ENCODE measurements at regions not wholly inside any gene's neighbourhood (a gene's known extent, or its start where the extent isn't known, plus 50 kb on each side); places are given as distances from the start of the nearest gene placed in this dataset.

DNA sequence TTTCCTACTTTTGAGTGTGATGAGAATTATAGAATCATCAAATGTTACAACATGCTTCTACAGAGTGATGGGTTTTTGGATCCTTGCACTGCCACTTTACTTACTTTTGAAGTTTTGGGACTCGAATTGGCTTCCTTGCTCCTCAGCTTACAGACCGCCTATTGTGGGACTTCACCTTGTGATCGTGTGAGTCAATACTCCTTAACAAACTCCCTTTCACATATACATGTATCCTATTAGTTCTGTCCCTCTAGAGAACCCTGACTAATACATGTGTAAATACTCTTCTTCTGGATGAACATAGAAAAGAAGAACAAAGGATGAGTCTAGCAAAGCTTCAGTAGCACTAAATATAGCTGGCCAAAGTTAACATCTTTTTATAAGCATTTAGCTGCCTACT, 98.7 kb upstream of the PDE4D start:
- H3K27me3 ChIP-seq = no peaks in the 10 kb centered on the region
- H3K4me1 ChIP-seq = no peaks in the 10 kb centered on the region
- intact Hi-C loops (cut with DNase I) = no loop called here
- no peak for DNase-seq (ENCODE audit: extremely low spot score in 2 of 2)
- H3K27ac ChIP-seq = no peak overlapping the region
- no peaks in the 10 kb centered on the region for H3K36me3 ChIP-seq
- TF ChIP-seq POLR2A (IDR thresholded peaks at IDR 0.05) = no peak
- TF ChIP-seq, protein P1, sequence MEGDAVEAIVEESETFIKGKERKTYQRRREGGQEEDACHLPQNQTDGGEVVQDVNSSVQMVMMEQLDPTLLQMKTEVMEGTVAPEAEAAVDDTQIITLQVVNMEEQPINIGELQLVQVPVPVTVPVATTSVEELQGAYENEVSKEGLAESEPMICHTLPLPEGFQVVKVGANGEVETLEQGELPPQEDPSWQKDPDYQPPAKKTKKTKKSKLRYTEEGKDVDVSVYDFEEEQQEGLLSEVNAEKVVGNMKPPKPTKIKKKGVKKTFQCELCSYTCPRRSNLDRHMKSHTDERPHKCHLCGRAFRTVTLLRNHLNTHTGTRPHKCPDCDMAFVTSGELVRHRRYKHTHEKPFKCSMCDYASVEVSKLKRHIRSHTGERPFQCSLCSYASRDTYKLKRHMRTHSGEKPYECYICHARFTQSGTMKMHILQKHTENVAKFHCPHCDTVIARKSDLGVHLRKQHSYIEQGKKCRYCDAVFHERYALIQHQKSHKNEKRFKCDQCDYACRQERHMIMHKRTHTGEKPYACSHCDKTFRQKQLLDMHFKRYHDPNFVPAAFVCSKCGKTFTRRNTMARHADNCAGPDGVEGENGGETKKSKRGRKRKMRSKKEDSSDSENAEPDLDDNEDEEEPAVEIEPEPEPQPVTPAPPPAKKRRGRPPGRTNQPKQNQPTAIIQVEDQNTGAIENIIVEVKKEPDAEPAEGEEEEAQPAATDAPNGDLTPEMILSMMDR (IDR thresholded peaks at IDR 0.05) = no peak
- TF ChIP-seq POLR2AphosphoS5 (IDR thresholded peaks at IDR 0.05; ENCODE audit: insufficient read depth in 1 of 2, low read depth in 1 of 2) = no peak
- no peaks in the 10 kb centered on the region for H3K9me3 ChIP-seq
- H3K4me3 ChIP-seq = no peak overlapping the region

DNA sequence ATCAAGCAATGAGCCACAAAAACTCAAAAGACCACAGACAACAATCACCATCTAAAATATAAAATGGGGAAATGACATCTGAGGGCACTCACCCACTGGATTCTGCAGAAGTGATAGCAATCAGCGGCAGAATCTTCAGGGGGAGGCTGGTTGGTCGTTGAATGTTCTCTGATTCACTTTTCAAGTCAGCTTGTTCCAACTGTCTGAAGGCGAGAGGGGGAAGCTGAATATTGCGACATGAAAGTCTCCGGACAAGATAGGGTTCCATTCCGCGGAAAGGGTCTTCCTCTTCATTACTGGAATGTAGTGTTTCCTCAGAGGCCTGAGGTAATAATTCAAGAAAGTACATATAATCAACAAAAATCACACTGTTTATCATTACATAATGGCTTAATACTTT, 94.9 kb upstream of the PDE4D start:
- intact Hi-C loops (cut with DNase I) = no loop called here
- Histone ChIP-seq H3K27ac (no peak overlapping the region), H3K4me3 (no peak overlapping the region), H3K27me3 (no peaks in the 10 kb centered on the region), H3K36me3 (no peaks in the 10 kb centered on the region), H3K4me1 (no peaks in the 10 kb centered on the region), H3K9me3 (no peaks in the 10 kb centered on the region)
- DNase-seq (ENCODE audit: extremely low spot score in 2 of 2) = no peak
- TF ChIP-seq, protein P1 (IDR thresholded peaks at IDR 0.05) = no peak
- TF ChIP-seq POLR2A (IDR thresholded peaks at IDR 0.05) (no peak), POLR2AphosphoS5 (IDR thresholded peaks at IDR 0.05; ENCODE audit: insufficient read depth in 1 of 2, low read depth in 1 of 2) (no peak)

DNA sequence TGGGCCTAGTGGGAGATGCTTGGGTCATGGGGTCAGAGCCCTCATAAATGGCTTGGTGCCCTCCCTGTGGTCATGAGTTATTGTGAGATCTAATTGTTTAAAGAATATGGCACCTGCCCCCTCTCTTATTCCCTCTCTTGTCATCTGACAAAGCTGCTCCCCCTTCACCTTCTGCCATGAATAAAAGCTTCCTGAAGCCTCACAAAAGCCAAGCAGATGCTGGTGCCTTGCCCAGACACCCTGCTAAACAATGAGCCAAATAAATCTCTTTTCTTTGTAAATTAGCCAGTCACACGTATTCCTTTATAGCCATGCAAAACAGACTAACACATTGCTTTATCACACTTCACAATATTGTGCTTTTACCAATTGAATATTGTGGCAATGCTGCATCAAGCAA, 82.8 kb upstream of the PDE4D start:
- H3K4me3 ChIP-seq = no peak overlapping the region
- no peaks in the 10 kb centered on the region for H3K36me3 ChIP-seq
- no peak for DNase-seq (ENCODE audit: extremely low spot score in 2 of 2)
- TF ChIP-seq POLR2AphosphoS5 (IDR thresholded peaks at IDR 0.05; ENCODE audit: insufficient read depth in 1 of 2, low read depth in 1 of 2) (no peak), POLR2A (IDR thresholded peaks at IDR 0.05) (no peak)
- TF ChIP-seq, protein P1 (IDR thresholded peaks at IDR 0.05) = no peak
- no peak overlapping the region for H3K27ac ChIP-seq
- no peaks in the 10 kb centered on the region for H3K27me3 ChIP-seq
- H3K4me1 ChIP-seq = no peaks in the 10 kb centered on the region
- no peaks in the 10 kb centered on the region for H3K9me3 ChIP-seq
- intact Hi-C loops (cut with DNase I) = no loop called here

DNA sequence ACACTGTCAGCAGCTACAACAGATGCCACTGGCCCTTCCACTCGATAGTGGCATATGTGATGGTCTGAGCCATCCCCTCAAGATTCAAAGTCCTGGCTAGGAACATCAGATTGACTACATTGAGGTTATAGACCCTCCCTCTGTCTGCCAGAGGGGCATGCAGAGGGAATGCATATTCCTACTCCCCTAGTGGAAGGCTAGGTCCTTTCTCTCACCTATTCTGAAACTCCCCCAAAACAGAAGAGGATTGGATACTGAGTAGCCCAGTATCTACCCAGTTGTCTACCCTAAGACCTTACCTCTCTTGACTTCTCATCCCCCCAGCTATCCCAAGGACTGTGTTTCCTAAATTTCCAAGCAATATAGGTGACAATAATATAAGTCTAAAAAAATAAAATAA, 78.5 kb upstream of the PDE4D start:
- Histone ChIP-seq H3K36me3 (no peaks in the 10 kb centered on the region), H3K4me3 (no peak overlapping the region), H3K9me3 (no peaks in the 10 kb centered on the region), H3K27ac (no peak overlapping the region), H3K4me1 (no peaks in the 10 kb centered on the region), H3K27me3 (no peaks in the 10 kb centered on the region)
- intact Hi-C loops (cut with DNase I) = no loop called here
- TF ChIP-seq POLR2A (IDR thresholded peaks at IDR 0.05) = no peak
- DNase-seq (ENCODE audit: extremely low spot score in 2 of 2) = no peak

DNA sequence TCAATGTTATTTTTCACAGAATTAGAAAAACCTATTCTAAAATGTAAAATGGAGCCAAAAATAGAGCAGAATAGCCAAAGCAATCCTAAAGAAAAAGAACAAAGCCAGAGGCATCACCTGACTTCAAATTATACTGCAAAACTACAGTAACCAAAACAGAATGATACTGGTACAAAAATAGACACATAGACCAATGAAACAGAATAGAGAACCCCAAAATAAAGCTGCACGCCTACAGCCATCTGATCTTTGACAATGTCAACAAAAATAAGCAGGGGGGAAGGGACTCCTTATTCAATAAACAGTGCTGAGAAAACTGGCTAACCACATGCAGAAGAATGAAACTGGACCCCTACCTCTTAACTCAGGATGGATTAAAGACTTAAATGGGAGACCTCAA, 65.8 kb upstream of the PDE4D start:
- no peak overlapping the region for H3K27ac ChIP-seq
- H3K9me3 ChIP-seq = no peaks in the 10 kb centered on the region
- TF ChIP-seq POLR2A (IDR thresholded peaks at IDR 0.05) (no peak), POLR2AphosphoS5 (IDR thresholded peaks at IDR 0.05; ENCODE audit: insufficient read depth in 1 of 2, low read depth in 1 of 2) (no peak)
- TF ChIP-seq, protein P1 (IDR thresholded peaks at IDR 0.05) = no peak
- H3K27me3 ChIP-seq = no peaks in the 10 kb centered on the region
- H3K36me3 ChIP-seq = no peaks in the 10 kb centered on the region
- intact Hi-C loops (cut with DNase I) = no loop called here
- no peaks in the 10 kb centered on the region for H3K4me1 ChIP-seq
- H3K4me3 ChIP-seq = no peak overlapping the region
- DNase-seq (ENCODE audit: extremely low spot score in 2 of 2) = no peak
